IPS DF 19.7 (cell line): ENCODE measurements at regions not wholly inside any gene's neighbourhood (a gene's known extent, or its start where the extent isn't known, plus 50 kb on each side); places are given as distances from the start of the nearest gene placed in this dataset.
"Not testable (repeated sequence)": the region's sequence is repeated elsewhere in the genome, so short reads cannot be mapped to it uniquely, and the experiment has no call there.

ENCODE experiments used
- DNase-seq: peaks from one replicate; pipeline ENCODE4 v3.0.0-alpha.2; 2013; ENCODE audit warnings: low read depth, low spot score

- no peak for DNase-seq
Measured at GRCh38 chr18:64415218-64415617, 266.3 kb upstream of the LINC00305 start.

- no peak for DNase-seq
Measured at GRCh38 chr18:64410685-64411084, 261.8 kb upstream of the LINC00305 start.

GRCh38 chr18:64409511-64409910 is 260.6 kb upstream of the LINC00305 start:
- DNase-seq, result no peak

GRCh38 chr18:64407606-64408005 is 258.7 kb upstream of the LINC00305 start:
- DNase-seq, result no peak

- no peak for DNase-seq
Measured at GRCh38 chr18:64405161-64405560, 256.3 kb upstream of the LINC00305 start.

- no peak for DNase-seq
Measured at GRCh38 chr18:64403784-64404503, 255.1 kb upstream of the LINC00305 start.

- no peak for DNase-seq
Measured at GRCh38 chr18:64402636-64403035, 253.7 kb upstream of the LINC00305 start.

GRCh38 chr18:64401268-64402060 is 252.6 kb upstream of the LINC00305 start:
- DNase-seq, result no peak

- DNase-seq, result no peak
Measured at GRCh38 chr18:64399566-64399965, 250.7 kb upstream of the LINC00305 start.

- DNase-seq, result no peak
Measured at GRCh38 chr18:64398320-64398719, 249.4 kb upstream of the LINC00305 start.

GRCh38 chr18:64392202-64392601 is 243.3 kb upstream of the LINC00305 start:
- DNase-seq, result no peak

GRCh38 chr18:64384101-64384500 is 235.2 kb upstream of the LINC00305 start:
- DNase-seq, result no peak

GRCh38 chr18:64380117-64380516 is 231.2 kb upstream of the LINC00305 start:
- no peak for DNase-seq

- no peak for DNase-seq
Measured at GRCh38 chr18:64379662-64380061, 230.8 kb upstream of the LINC00305 start.

GRCh38 chr18:64377446-64377845 is 228.6 kb upstream of the LINC00305 start:
- DNase-seq, result no peak

GRCh38 chr18:64372850-64373249 is 224.0 kb upstream of the LINC00305 start:
- no peak for DNase-seq

GRCh38 chr18:64369830-64370440 is 221.0 kb upstream of the LINC00305 start:
- DNase-seq, result not testable (repeated sequence)

GRCh38 chr18:64365106-64365505 is 216.2 kb upstream of the LINC00305 start:
- DNase-seq, result no peak

- no peak for DNase-seq
Measured at GRCh38 chr18:64337673-64338072, 188.8 kb upstream of the LINC00305 start.

- no peak for DNase-seq
Measured at GRCh38 chr18:64337018-64337417, 188.1 kb upstream of the LINC00305 start.

GRCh38 chr18:64334748-64335147 is 185.9 kb upstream of the LINC00305 start:
- DNase-seq, result no peak

- DNase-seq, result no peak
Measured at GRCh38 chr18:64333584-64333983, 184.7 kb upstream of the LINC00305 start.

- DNase-seq, result no peak
Measured at GRCh38 chr18:64332835-64333234, 183.9 kb upstream of the LINC00305 start.
